Body of pancreas (tissue), 4 donors: ENCODE measurements at regions not wholly inside any gene's neighbourhood (a gene's known extent, or its start where the extent isn't known, plus 50 kb on each side); places are given as distances from the start of the nearest gene placed in this dataset.

Experiments
- ATAC-seq: fragments of 150-250 bp; one replicate; pipeline ENCODE4 v1.9.1; 2016
- DNase-seq, 4 donors: peaks; one replicate each; pipeline ENCODE4 v3.0.0-alpha.2; 2019
- H3K27ac ChIP-seq, 4 donors: fragments of 200-600 bp; sonication (generic); 1 replicate in 3 of 4; 2 replicates in 1 of 4; pipeline versions ENCODE4 v1.5.1 to v1.6.1; 2016 to 2019; ENCODE audit warnings: mild to moderate bottlenecking in 1 of 4, mixed read lengths in 1 of 4, moderate library complexity in 1 of 4
- H3K27me3 ChIP-seq, 2 donors: fragments of 200-600 bp; sonication (generic); one replicate each; pipeline ENCODE4 v1.6.0; 2016; ENCODE audit warnings: mild to moderate bottlenecking in 1 of 2
- H3K36me3 ChIP-seq, 2 donors: fragments of 200-600 bp; sonication (generic); replicated peaks in 1 of 2; 2 replicates each; pipeline ENCODE4 v1.5.1; 2016; ENCODE audit warnings: low read depth in 2 of 2; ENCODE audit not compliant: insufficient read depth in 1 of 2
- H3K4me1 ChIP-seq: fragments of 200-600 bp; sonication (generic); one replicate; pipeline ENCODE4 v1.6.0; 2016
- H3K4me3 ChIP-seq, 2 donors: fragments of 200-600 bp; sonication (generic); 1 replicate in 1 of 2; 2 replicates in 1 of 2; pipeline ENCODE4 v1.5.1; 2016 to 2019
- H3K9me3 ChIP-seq, 3 donors: fragments of 200-600 bp; sonication (generic); 1 replicate in 2 of 3; 2 replicates in 1 of 3; pipeline ENCODE4 v1.5.1; 2016
- POLR2A ChIP-seq, 3 donors: fragments of 450-650 bp; IDR thresholded peaks; one replicate each; pipeline ENCODE4 v1.6.1; 2016; ENCODE audit warnings: antibody characterized with exemption in 3 of 3, mild to moderate bottlenecking in 2 of 3
- WGBS, 2 donors: methylation state at CpG; one replicate each; pipeline ENCODE4 v1.1.5; 2017; 5-methylcytosine and 5-hydroxymethylcytosine counted together
- intact Hi-C: fragments of 100-400 bp; cut with DNase I; formaldehyde crosslinking; loops from one replicate; pipeline ENCODE4 v1.15.1; 2023
- TF ChIP-seq, protein P1 (sequence below), 7 experiments: fragments of 450-650 bp in 4 of 7; fragments of 200-600 bp in 3 of 7; sonication (generic) in 3 of 7; IDR thresholded peaks; one replicate each; pipeline ENCODE4 v1.5.1; 2016 to 2019; ENCODE audit warnings: antibody characterized with exemption in 7 of 7

DNA sequence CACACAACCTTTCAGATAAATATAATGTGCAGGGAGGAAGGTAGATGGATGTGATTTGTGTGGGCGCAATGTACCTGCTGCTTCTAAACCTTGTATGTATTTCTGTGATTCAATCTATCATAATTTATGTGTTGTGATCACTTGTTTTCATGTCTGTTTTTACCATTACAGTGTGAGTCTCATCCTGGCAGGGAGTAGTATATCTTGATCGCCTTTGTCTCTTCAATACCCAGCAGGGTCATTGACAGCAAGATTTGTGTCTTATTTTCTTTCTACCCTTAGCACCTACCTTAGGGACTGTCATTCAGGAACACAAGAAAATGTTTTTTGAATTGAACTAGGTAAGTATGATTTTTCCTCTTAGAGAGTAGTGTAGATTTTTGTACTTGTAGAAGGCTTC, 83.7 kb upstream of the SELENOK start:
- no peaks in the 10 kb centered on the region for H3K4me1 ChIP-seq
- intact Hi-C loops: no loop called here
- no peaks in the 10 kb centered on the region for H3K36me3 ChIP-seq
- H3K9me3 ChIP-seq: no peaks in the 10 kb centered on the region
- WGBS, 2 donors: 74 to 77% methylated on average over 2 of the region's 2 CpGs
- ATAC-seq (no peak), DNase-seq (no peak)
- TF ChIP-seq POLR2A (IDR thresholded peaks at IDR 0.05): no peak
- TF ChIP-seq, protein P1, sequence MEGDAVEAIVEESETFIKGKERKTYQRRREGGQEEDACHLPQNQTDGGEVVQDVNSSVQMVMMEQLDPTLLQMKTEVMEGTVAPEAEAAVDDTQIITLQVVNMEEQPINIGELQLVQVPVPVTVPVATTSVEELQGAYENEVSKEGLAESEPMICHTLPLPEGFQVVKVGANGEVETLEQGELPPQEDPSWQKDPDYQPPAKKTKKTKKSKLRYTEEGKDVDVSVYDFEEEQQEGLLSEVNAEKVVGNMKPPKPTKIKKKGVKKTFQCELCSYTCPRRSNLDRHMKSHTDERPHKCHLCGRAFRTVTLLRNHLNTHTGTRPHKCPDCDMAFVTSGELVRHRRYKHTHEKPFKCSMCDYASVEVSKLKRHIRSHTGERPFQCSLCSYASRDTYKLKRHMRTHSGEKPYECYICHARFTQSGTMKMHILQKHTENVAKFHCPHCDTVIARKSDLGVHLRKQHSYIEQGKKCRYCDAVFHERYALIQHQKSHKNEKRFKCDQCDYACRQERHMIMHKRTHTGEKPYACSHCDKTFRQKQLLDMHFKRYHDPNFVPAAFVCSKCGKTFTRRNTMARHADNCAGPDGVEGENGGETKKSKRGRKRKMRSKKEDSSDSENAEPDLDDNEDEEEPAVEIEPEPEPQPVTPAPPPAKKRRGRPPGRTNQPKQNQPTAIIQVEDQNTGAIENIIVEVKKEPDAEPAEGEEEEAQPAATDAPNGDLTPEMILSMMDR (IDR thresholded peaks at IDR 0.05): no peak
- no peak overlapping the region for H3K27ac ChIP-seq
- no peaks in the 10 kb centered on the region for H3K27me3 ChIP-seq
- no peak overlapping the region for H3K4me3 ChIP-seq

DNA sequence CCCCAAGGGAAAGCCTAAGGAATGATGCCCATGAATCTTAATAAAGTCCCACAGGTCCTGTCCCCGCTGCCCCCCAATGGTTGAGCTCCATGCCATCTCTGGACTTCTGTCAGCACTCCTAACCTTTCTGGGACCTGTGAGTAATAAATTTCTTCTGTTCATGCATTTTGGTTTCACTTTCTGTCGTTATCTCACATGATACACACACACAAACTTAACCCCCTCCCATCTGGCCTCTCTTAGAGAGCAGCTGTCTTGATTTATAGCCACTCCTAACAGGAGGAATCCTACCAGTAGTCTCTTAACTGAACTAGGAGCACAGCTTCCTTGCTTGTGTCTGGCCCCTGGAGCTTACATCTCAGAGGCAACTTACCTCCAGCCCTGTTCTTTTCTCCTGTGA, 82.7 kb upstream of the SELENOK start:
- no peak for ATAC-seq
- H3K4me1 ChIP-seq: no peaks in the 10 kb centered on the region
- intact Hi-C loops: no loop called here
- H3K27ac ChIP-seq: no peak overlapping the region
- no peaks in the 10 kb centered on the region for H3K27me3 ChIP-seq
- H3K4me3 ChIP-seq: no peak overlapping the region
- no peak for TF ChIP-seq POLR2A (IDR thresholded peaks at IDR 0.05)
- TF ChIP-seq, protein P1 (IDR thresholded peaks at IDR 0.05): no peak
- no peaks in the 10 kb centered on the region for H3K36me3 ChIP-seq
- no peaks in the 10 kb centered on the region for H3K9me3 ChIP-seq
- WGBS, 2 donors: 38 to 39% methylated on average over 2 of the region's 2 CpGs
- DNase-seq: no peak

DNA sequence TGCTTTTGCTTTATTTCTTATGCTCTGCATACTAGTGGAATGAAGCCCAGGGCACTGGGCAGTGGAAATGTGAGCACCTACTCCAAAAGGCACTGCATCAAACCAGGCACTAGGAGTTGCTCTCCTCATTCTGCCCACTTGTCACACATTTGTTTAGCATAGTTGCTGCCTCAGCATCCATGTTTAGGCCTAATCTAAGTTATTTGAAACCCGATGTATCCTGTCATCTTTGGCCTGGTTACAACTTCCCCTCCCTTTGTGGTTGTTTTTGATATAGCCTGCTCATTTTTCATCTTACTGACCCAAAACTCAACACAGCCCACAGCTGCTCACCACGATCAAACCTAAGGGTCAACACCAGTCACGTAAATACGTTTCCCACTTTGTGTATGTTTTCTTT, 82.2 kb upstream of the SELENOK start:
- H3K27ac ChIP-seq: no peak overlapping the region
- no peaks in the 10 kb centered on the region for H3K36me3 ChIP-seq
- no peaks in the 10 kb centered on the region for H3K27me3 ChIP-seq
- intact Hi-C loops: no loop called here
- DNase-seq: no peak
- WGBS, 2 donors: 73% methylated on average over 4 of the region's 4 CpGs
- H3K4me1 ChIP-seq: no peaks in the 10 kb centered on the region
- H3K9me3 ChIP-seq: no peaks in the 10 kb centered on the region
- ATAC-seq: no peak
- TF ChIP-seq, protein P1 (IDR thresholded peaks at IDR 0.05): no peak
- no peak for TF ChIP-seq POLR2A (IDR thresholded peaks at IDR 0.05)
- no peak overlapping the region for H3K4me3 ChIP-seq

DNA sequence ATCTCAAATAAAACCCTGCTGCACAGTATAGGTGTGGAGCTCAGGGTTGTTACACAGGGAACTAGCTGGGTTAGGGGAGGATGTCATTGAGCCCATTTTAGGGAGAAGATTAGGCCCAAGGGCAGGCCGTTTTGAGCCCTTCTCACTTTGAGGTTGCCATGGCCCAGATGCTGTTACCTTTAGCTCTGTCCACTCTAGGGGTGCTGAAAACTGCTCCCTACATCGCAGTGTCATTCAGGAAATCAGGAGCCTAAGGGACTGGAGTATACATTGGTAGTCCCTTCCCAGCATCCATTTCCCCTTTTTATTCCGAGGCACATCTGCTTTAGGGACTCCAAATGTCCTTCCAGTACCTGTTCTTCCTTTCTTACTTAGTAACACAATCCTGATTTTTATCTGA, 79.0 kb upstream of the SELENOK start:
- intact Hi-C loops: no loop called here
- no peaks in the 10 kb centered on the region for H3K4me1 ChIP-seq
- no peak overlapping the region for H3K27ac ChIP-seq
- H3K9me3 ChIP-seq: no peaks in the 10 kb centered on the region
- H3K4me3 ChIP-seq: no peak overlapping the region
- TF ChIP-seq, protein P1 (IDR thresholded peaks at IDR 0.05): no peak
- no peak for TF ChIP-seq POLR2A (IDR thresholded peaks at IDR 0.05)
- 33 to 38% methylated on average over 3 of the region's 3 CpGs for WGBS, 2 donors
- ATAC-seq (no peak), DNase-seq (no peak)
- no peaks in the 10 kb centered on the region for H3K27me3 ChIP-seq
- no peaks in the 10 kb centered on the region for H3K36me3 ChIP-seq

DNA sequence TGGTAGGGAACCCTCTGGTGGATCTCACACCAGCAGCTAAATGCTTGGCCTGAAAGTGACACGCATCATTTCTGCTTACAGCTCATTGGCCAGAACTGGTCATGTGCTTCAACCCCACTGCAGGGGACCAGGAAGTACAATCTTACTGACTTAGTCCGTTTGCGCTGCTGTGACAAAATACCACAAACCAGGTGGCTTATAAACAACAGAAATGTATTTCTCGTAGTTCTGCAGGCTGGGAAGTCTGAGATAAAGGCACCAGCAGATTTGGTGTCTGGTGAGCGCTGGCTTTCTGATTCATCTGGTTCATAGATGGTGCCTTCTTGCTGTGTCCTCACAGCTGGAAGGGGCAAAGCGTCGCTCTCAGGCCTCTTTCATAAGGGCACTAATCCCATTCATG, 77.4 kb upstream of the SELENOK start:
- no peaks in the 10 kb centered on the region for H3K9me3 ChIP-seq
- DNase-seq (no peak), ATAC-seq (no peak)
- TF ChIP-seq, protein P1 (IDR thresholded peaks at IDR 0.05): no peak
- TF ChIP-seq POLR2A (IDR thresholded peaks at IDR 0.05): no peak
- intact Hi-C loops: no loop called here
- no peaks in the 10 kb centered on the region for H3K27me3 ChIP-seq
- no peak overlapping the region for H3K27ac ChIP-seq
- no peaks in the 10 kb centered on the region for H3K4me1 ChIP-seq
- WGBS, 2 donors: 65 to 79% methylated on average over 7 of the region's 7 CpGs
- H3K36me3 ChIP-seq: no peaks in the 10 kb centered on the region
- H3K4me3 ChIP-seq: no peak overlapping the region
